SU-DHL-6 (cell line): ENCODE measurements at regions not wholly inside any gene's neighbourhood (a gene's known extent, or its start where the extent isn't known, plus 50 kb on each side); places are given as distances from the start of the nearest gene placed in this dataset.

ENCODE experiments used
- EZH2phosphoT487 ChIP-seq: fragments of 200-600 bp; sonication (generic), shearing (Covaris generic); conservative IDR thresholded peaks from 2 replicates; pipeline ENCODE4 v1.6.1; 2018; ENCODE audit warnings: mild to moderate bottlenecking, antibody characterized with exemption, low read length, moderate library complexity, mixed read lengths
- TF ChIP-seq, protein P1 (sequence below): fragments of 200-600 bp; sonication (generic); IDR thresholded peaks from one replicate; pipeline ENCODE4 v1.5.1; 2017; ENCODE audit warnings: antibody characterized with exemption, mild to moderate bottlenecking, low read length, moderate library complexity; ENCODE audit not compliant: insufficient read depth, poor library complexity, severe bottlenecking

DNA sequence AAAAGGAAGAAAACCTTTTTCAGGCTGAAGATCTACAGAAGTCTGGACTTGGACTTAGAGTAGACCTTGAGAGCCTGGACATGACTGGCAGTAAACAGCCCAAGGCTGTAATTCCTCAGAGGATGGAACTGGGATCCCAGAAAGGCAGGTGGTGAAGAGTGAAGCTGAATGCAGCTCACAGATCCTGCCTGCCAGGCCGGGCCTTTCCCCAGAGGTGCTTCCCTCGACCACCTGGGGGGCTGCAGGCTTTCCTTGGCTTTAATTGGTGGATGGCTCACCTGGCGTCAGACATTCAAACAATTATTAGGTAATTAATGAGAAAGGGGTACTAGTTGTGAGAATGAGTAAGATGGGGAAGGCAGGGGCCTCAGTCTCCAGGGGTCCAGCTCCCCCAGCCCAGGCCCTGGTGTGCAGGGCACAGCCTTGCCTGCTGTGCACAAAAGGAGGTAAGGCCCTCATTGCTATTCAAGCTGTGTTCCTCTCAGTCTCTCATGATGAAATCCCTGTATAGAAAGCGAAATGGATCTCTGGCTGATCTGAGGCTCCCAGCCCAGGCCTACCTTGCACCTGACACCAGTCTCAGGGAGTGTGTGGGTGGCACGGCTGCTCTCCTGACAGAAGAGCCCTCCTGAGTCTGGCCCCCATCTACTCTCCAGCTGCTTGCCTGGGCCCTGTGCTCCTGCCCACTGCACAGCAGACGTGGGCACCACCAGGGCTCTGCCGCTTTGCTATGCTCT, 63.0 kb upstream of the TCL1A start:
- no peak for TF ChIP-seq EZH2phosphoT487
- TF ChIP-seq, protein P1, sequence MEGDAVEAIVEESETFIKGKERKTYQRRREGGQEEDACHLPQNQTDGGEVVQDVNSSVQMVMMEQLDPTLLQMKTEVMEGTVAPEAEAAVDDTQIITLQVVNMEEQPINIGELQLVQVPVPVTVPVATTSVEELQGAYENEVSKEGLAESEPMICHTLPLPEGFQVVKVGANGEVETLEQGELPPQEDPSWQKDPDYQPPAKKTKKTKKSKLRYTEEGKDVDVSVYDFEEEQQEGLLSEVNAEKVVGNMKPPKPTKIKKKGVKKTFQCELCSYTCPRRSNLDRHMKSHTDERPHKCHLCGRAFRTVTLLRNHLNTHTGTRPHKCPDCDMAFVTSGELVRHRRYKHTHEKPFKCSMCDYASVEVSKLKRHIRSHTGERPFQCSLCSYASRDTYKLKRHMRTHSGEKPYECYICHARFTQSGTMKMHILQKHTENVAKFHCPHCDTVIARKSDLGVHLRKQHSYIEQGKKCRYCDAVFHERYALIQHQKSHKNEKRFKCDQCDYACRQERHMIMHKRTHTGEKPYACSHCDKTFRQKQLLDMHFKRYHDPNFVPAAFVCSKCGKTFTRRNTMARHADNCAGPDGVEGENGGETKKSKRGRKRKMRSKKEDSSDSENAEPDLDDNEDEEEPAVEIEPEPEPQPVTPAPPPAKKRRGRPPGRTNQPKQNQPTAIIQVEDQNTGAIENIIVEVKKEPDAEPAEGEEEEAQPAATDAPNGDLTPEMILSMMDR: no peak
